ENCODE measurements at regions not wholly inside any gene's neighbourhood (a gene's known extent, or its start where the extent isn't known, plus 50 kb on each side); places are given as distances from the start of the nearest gene placed in this dataset.

DNA sequence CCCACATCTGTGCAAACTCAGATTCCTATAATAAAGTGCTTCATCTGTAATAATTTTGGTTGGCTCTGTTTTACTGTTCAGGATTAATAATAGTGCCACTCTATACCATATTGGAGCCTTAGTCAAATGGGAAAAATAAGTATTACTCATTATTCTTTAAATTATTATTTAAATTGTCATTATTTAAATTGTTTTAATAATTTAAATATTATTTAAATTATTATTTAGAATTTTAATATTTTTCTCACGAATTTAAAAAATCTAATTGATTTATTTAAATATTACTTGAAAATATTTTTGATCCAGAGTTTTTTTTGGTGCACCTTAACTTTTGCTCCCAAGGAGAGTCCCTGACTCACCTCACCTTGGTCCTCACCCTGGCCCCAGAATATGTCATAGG is 245.7 kb upstream of the MDGA2 start:
- Histone ChIP-seq H2AK5ac (ENCODE audit: insufficient read length, low read length) (no peak overlapping the region), H3K79me2 (ENCODE audit: insufficient read depth, low read length) (no peaks in the 10 kb centered on the region), H3K23me2 (ENCODE audit: insufficient read length, low read depth, low read length, poor library complexity, severe bottlenecking) (no peaks in the 10 kb centered on the region), H3K27ac (ENCODE audit: insufficient read length, low read depth, low read length) (no peak overlapping the region), H4K5ac (ENCODE audit: insufficient read length, low read depth, low read length) (no peak overlapping the region), H3K79me1 (ENCODE audit: insufficient read depth, low read depth, low read length, poor library complexity, severe bottlenecking) (no peaks in the 10 kb centered on the region), H4K8ac (replicated peaks; ENCODE audit: insufficient read length, low read depth, low read length) (no peak overlapping the region), H3K9ac (ENCODE audit: extremely low read depth, insufficient read length, low read length) (no peak overlapping the region), H2AFZ (ENCODE audit: low read length) (no peak overlapping the region), H3K56ac (ENCODE audit: insufficient read length, low read depth, low read length) (no peak overlapping the region), H3K4ac (ENCODE audit: low read depth, low read length) (no peak overlapping the region), H3K18ac (ENCODE audit: insufficient read length, low read depth, low read length) (no peak overlapping the region), H4K91ac (ENCODE audit: insufficient read length, low read depth, low read length) (no peak overlapping the region), H3T11ph (ENCODE audit: low read length) (no peak overlapping the region), H3K4me1 (ENCODE audit: insufficient read depth, low read length) (no peaks in the 10 kb centered on the region), H3K4me2 (ENCODE audit: insufficient read depth, insufficient read length, low read length) (no peak overlapping the region), H3K14ac (ENCODE audit: insufficient read depth, low read length) (no peak overlapping the region), H3K27me3 (ENCODE audit: insufficient read depth, low read length) (no peaks in the 10 kb centered on the region), H3K23ac (ENCODE audit: insufficient read length, low read depth, low read length) (no peak overlapping the region), H3K9me3 (ENCODE audit: control insufficient read depth, low read depth, low read length) (no peaks in the 10 kb centered on the region), H2BK20ac (ENCODE audit: low read depth, low read length, poor library complexity, severe bottlenecking) (no peak overlapping the region), H2BK120ac (ENCODE audit: low read depth, low read length, poor library complexity, severe bottlenecking) (no peak overlapping the region), H2BK5ac (ENCODE audit: insufficient read length, low read length) (no peak overlapping the region), H2BK15ac (ENCODE audit: low read depth, low read length) (no peak overlapping the region), H2BK12ac (ENCODE audit: insufficient read length, low read depth, low read length) (no peak overlapping the region), H4K20me1 (ENCODE audit: control insufficient read depth, insufficient read depth, insufficient read length) (no peaks in the 10 kb centered on the region)
- TF ChIP-seq, protein P1, sequence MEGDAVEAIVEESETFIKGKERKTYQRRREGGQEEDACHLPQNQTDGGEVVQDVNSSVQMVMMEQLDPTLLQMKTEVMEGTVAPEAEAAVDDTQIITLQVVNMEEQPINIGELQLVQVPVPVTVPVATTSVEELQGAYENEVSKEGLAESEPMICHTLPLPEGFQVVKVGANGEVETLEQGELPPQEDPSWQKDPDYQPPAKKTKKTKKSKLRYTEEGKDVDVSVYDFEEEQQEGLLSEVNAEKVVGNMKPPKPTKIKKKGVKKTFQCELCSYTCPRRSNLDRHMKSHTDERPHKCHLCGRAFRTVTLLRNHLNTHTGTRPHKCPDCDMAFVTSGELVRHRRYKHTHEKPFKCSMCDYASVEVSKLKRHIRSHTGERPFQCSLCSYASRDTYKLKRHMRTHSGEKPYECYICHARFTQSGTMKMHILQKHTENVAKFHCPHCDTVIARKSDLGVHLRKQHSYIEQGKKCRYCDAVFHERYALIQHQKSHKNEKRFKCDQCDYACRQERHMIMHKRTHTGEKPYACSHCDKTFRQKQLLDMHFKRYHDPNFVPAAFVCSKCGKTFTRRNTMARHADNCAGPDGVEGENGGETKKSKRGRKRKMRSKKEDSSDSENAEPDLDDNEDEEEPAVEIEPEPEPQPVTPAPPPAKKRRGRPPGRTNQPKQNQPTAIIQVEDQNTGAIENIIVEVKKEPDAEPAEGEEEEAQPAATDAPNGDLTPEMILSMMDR (conservative IDR thresholded peaks at IDR 0.05) = no peak
- Mint-ChIP-seq H3K27me3 (ENCODE audit: low read depth) (no peaks in the 10 kb centered on the region), H3K9me3 (no peaks in the 10 kb centered on the region; a peak in 1 of 5 replicates), H3K27ac (no peak overlapping the region), H3K4me3 (no peak overlapping the region), H3K4me1 (no peaks in the 10 kb centered on the region), H3K36me3 (ENCODE audit: insufficient read depth in 1 of 3, low read depth in 3 of 3) (no peaks in the 10 kb centered on the region)
- WGBS (ENCODE audit: extremely low coverage, insufficient read length, low lambda C conversion rate) = no CpG with 5 or more reads among the region's 1 CpG
- no peak for DNase-seq

Measured in H9 (cell line).